NCI-H2196 treated with DMSO at 0.1 percent for 48 hours (cell line): ENCODE measurements at regions not wholly inside any gene's neighbourhood (a gene's known extent, or its start where the extent isn't known, plus 50 kb on each side); places are given as distances from the start of the nearest gene placed in this dataset.
A peak's percentile ranks its signal among the peaks of the same experiment; 100 is the strongest.
"Not testable (repeated sequence)": the region's sequence is repeated elsewhere in the genome, so short reads cannot be mapped to it uniquely, and the experiment has no call there.

Source experiments
- DNase-seq: peaks from one replicate; lab custom pipeline; 2025; ENCODE audit not compliant: unreplicated experiment; lab: John Stamatoyannopoulos, UW

DNA sequence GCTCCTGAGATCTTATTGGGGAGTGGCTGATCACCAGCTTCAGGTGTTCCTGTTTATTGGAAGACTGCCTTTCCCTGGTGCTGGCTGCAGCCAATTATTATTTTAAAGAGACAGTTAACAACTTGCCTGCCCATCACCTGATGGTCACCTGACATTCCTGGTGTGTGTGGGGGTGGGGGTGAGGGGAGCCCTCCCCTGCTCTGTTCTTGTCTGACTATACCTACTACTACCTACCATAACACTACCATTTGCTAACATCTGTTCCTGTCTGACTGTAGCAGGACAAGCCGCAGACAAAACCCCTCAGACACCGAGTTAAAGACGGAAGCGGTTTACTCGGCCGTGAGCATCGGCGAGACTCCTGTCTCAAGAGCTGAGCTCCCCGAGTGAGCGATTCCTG is 54.9 kb upstream of the NBPF3 start:
- DNase-seq, result no peak

DNA sequence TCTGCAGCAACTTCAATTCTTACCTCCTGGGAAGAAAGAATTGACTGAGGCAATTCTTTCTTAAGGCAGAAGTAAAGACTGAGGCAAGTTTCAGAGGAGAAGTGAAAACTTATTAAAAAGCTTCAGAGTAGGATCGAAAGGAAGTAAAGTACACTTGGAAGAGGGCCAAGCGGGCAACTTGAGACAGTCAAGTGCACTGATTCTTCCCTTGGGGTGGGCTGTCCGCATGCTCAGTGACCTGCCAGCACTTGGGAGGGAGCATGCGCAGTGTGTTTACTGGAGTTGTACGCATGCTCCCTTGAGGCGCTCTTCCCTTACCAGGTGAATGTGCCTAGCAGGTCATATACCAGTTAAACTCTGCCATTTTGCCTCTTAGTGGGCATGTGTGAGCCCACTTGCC is 55.3 kb upstream of the NBPF3 start:
- no peak for DNase-seq

DNA sequence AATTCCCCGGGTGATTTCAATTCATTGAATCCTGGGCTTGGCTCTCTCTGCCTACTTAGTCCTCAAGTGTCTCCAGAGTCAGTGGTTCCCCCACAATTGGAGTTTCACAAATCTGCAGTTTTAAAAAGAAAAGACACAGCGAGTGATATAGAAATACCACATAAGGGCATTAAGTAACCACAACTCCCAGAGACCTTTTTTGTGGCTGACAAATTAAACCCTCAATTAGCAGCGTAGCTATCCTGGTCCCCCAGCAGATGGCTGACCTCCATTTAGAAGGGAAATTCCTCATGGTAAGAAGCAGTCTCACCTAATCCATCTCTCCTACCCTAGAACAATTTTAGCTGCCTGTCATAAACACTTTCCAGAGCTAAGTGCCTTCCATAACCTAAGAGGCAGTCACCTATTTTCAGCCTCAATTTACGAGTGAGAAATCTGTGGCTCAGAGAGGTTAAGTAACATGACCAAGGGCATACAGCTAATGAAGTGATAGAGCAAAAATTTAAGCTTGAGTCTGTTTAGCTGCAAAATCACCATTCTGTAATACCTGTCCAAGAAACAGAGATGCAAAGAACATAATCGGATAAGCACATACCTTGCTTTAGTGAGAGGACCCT is 56.0 kb upstream of the NBPF3 start:
- no peak for DNase-seq

DNA sequence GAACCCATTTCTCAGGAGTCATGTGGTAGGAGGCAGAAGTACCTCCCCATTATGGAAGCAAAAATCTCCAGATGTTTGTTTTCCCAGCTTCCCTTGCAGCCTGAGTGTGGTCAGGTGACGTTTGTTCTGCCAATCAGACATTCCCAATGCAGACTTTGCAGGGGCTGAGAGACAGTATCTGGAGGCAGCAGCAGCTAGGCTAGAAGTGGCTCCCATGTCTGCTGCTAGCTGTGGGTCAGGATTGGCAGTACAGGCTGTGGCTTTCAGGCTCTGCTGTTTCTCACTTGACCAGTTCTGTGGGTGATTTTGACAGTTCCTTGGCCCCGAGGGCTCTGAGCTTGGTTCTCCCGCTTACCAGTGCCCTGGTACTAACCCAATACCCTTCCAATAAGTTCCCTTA is 58.6 kb upstream of the NBPF3 start:
- DNase-seq, result no peak

DNA sequence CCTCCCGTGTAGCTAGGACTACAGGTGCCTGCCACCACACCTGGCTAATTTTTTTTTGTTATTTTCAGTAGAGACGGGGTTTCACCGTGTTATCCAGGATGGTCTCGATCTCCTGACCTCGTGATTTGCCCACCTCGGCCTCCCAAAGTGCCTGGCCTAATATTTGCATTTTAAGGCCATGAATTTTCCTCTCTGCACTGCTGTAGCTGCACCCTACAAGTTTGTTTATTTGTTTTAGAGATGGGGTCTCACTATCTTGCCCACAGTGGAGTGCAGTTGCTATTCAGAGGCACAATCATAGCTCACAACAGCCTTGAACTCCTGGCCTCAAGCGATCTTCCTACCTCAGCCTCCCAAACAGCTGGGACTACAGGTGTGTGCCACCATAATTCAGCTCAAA is 59.8 kb upstream of the NBPF3 start:
- not testable (repeated sequence) for DNase-seq

DNA sequence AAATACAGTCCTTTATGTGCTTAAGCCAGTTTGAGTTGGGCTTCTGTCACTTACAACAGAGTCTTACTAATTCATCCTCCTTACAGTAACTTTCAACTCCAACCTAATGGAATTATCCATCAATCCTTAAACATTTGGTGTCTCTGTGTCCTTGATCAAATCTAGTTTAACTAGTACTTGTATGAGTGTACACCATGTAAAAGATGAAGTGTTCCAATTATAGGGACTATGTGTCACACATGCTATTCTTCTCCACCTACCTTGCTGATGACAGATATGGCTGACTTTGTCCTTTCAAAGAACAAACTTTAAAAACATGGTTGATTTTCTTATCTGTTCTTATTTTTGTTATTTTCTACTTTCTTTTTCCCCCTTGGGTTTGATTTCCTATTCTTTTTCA is 60.4 kb upstream of the NBPF3 start:
- DNase-seq, result no peak

DNA sequence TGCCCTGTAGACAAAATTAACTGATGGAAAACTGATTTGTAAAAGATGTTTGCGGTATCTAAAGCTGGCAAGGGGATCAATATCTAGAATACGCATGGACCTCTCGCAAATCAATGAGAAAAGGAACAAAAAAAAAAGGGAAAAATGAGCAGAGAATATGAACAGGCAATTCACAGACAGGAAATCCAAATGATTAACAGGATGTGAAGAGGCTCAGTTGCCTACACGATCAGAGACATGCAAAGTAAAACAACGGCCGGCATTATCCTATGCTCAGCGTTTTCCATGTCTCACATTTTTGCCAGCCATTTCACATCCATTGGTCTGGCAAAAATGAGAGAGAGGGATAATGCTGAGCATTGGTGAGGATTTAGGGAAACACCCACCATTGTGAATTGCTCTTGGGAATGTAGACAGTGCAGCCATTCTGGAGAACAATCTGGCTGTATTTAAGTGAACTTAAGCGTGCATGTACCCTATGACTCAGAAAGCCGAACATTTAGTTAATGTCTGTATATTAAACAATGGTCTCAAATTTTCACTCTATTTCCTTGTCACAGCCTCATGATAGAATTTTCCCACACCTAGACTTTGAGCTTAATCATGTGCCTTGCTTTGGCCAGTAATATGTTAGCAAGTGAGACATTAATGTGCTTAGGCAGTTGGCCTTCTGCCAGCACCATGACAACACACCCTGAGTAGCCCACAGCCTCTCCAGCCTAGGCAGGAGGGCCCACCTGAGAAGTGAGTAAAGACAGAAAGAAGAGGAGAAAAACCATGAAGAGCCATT is 61.0 kb upstream of the NBPF3 start:
- no peak for DNase-seq

DNA sequence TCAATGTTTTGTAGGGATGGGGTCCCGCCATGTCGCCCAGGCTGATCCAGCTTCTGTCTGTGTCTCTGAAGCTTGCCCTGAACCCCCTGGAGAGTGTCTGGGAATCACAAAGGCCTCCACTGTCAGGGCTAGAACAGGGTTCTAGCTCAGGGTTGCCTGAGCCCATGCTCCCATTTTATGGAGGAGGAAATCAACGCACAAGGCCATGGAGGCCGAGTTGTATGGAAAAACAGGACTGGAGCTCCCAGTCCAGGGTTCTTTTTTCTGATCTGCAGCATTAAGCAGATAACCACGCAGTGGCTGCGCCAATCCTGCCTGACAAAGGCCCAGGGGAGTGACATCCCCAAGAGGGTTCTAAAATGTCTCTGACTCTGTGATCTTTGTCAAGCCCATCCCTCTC is 67.6 kb upstream of the NBPF3 start:
- DNase-seq, result no peak

DNA sequence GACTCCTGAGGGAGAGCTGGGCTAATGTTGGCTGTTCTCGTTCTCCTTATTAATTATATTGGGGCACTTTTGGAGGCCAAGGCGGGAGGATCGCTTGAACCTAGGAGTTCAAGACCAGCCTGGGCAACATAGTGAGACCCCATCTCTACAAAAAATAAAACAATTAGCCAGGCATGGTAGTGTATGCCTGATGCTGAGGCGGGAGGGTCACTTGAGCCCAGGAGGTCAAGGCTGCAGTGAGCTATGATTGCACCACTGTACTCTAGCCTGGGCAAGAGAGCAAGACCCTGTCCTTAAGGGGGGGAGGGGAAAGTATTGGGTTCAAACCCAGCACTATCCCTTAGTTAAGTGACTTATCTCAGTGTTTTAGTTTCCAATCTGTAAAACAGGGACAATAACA is 70.0 kb upstream of the NBPF3 start:
- no peak for DNase-seq

DNA sequence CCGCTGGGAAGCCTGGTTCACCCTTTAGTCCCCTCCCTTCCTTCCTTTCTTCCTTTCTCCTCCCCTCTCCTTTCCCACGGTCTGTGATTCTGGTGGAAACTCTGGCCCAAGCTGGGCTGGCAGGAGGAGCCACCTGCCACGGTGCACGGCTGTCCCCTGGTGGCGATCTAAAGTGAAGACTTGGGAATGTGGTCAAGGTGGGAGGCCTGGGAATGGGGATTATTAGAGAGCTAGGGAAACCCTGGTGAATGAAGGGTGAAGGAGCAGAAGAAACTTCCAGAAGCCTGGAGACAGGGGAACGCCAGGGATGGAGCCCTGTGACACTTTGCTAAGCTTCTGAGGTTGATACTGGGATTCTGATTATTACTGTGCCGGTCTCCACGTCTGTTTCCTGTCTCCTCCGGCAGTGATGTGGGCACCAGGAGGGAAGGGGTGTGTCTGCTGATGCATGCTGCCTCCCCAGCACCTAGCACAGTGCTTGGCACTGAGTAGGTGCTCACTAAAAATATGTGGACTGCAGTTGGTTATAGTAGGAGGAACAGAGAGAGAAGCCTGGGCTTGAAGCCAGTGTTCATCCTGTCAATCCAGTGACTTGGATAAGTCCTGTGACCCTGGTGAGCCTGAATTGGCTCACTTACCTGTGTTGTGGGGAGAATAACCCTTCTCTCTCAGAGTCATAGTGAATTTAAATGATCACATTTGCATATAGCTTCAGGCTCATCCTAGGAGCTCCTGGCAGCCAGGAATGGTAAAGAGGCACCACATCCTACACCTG is 71.2 kb upstream of the NBPF3 start:
- peak; percentile 73 for DNase-seq

DNA sequence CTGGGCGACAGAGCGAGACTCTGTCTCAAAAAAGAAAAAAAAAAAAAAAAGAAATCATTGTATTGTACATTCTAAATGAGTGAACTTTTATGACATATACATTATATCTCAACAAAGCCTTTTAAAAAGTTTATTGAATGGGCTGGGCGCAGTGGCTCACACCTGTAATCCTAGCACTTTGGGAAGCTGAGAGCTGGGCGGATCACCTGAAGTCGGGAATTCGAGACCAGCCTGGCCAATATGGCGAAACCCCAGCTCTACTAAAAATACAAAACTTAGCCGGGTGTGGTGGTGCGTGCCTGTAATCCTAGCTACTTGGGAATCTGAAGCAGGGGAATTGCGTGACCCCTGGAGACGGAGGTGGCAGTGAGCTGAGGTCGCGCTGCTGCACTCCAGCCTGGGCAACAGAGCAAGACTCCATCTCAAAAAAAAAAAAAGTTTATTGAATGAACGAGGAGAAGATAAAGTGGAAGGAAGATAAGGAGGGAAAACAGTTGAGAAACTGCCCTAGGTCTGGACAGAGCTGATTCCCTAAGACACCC is 71.9 kb upstream of the NBPF3 start:
- not testable (repeated sequence) for DNase-seq

DNA sequence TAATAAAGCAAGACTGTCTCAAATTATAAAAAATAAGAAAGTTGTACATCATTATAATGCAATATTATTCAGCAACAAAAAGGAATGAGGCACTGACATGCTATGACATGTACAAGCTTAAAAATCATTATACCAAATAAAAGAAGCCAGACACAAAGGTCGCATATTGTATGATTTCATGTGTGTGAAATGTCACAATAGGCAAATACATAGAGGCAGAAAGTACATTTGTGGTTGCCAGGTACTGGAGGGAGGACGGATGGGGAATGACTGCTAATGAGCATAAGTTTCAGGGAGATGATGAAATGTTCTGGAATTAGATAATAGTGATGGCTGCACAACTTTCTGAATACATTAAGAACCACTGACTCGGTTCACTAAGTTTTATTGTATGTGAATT is 73.6 kb upstream of the NBPF3 start:
- DNase-seq, result no peak

DNA sequence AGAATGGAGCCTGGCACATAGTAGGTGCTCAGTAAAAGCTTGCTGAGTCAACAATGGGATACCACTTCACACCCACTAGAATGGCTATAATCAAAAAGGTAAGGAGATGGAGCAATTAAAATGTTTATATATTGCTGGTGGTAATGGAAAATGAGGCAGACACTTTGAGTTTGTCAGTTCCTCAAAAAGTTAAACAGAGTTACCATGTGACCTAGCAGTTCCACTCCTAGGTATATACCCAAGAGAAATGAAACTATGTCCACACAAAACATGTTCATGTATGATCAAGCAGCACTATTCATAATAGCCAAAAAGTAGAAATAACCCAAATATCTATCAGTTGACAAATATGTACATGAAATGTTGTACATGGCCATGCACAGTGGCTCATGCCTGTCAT is 74.8 kb upstream of the ECE1 start:
- no peak for DNase-seq

DNA sequence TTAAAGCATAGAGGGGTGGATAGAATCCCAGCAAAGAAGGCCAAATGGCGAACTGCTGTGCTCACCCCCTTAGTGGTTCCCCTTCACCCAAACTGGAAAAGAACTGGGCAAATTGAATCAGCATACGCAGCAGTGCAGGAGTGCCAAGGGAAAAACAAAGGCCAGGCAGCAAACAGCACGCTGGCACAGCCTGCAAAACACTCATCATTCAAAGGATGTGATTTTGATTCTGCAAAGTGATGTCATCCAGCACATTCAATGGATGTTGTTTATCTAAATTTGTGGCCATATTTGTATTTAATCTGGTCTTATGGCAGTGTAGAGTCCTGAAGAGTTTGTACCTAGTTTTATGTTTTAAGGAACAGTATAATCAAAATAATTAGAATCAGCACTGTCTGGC is 71.8 kb upstream of the ECE1 start:
- no peak for DNase-seq

DNA sequence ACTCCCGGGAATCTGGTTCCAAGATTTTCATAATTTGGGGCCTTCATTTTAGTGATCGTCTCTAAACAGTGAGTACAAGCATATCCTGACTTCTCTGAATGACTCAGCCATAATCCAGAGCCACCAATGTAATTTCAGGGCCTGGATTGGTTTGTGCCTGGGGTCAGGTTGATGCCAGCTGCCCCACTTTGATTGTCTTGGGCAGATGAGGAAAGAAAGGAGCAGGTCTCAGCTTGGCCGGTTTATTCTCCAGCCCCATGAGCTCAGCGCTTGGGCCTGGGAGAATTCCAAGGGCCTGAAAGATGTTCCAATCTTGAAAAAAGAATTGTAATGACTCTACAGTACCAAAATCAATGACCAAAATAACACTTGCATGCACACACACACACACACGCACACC is 71.2 kb upstream of the ECE1 start:
- no peak for DNase-seq

DNA sequence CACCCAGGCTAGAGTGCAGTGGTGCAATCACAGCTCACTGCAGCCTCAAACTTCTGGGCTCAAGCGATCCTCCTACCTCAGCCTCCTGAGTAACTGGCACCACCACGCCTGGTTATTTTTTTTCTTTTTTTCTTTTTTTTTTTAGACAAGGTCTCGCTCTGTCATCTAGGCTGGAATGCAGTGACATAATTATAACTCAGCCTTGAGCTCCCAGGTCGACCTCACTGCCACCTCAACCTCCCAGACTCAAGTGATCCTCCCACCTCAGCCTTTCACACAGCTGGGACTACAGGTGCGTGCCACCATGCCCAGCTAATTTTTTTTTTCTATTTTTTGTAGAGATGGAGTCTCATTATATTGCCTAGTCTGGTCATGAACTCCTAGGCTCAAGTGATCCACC is 66.9 kb upstream of the ECE1 start:
- no peak for DNase-seq

DNA sequence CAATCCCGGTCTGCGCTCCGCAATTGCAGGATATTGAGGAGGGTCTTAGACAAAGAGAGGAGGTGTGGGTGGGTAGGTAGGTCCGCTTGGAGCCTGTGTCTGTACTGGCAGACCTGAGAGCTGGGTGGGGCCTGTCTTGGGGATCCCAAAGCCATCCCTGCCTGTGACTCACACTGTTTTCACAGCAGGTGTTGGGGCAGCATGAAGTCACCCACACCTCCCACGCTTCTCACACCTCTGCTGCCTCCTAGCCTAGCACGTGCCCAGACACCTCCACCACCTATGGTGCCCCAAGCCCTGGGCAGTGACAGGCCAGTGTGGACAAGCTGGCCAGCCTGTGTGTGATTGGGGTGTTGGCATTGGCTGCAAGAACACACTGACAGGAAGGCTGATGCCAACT is 65.7 kb upstream of the ECE1 start:
- DNase-seq, result no peak

DNA sequence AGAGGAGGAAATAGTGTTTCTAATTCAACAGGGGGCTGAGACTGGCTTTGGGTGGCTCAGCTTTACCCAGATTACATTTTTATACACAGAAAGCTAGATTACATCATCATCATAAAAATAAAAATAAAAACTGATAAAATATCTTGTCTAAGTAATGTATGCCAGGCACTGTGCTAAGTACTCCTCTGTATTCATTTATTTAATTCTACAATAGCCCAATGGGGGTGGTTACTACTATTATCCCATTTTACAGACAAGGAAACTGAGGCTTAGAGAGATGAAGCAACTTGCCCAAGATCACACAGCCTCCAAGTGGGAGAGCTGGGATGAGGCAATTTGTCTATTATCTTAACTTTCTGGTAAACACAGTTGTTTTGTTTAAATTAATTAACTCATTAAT is 62.3 kb upstream of the ECE1 start:
- no peak for DNase-seq

DNA sequence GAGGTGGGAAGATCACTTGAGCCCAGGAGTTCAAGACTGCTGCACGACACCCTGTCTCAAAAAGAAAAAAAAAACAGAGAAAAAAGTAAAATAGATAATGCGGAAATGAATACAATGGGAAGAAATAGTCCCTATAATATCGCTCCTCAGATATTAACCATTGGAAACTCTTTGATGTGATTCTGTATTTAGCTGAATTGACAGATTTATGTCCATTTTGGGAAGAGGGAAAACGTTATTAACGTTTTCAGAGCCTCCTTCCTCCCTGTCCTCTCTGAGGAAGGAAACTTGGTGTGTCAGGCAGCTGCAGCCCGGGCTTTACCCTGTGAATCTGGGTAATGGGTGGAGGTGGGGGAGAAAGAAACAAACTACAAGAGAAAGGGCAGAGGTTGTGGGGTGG is 61.6 kb upstream of the ECE1 start:
- no peak for DNase-seq

DNA sequence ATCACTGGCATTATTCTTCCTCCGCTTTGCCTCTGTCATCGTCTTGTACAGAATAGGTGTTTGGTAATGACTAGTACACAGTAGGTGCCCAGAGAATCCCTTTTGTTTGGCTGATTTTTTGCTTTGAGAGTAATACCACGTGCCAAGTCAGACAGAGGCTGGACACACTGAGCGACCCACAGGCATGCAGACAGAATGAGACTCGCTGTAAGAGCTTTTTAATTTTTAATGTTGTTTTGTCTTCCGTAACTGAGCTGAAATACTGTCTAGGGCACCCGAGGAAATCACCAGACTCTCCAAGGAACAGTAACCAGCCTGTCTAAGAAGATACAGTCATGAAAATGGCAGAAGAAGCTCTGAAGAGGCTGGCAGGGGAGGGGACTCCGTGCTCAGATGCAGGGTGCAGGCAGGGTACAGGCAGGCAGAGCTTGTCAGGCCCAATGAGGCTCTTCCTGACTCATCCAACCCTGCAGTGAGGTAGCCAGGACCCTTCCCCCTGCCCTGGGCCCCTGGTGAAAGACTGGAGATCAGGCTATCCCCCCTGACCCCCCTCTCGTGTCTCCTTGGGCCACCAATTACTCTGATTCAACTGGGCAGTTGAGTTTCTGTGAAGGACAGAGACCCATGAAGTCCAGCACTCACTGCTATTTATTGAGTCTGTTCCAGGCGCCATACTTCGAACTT is 60.1 kb upstream of the ECE1 start:
- no peak for DNase-seq

DNA sequence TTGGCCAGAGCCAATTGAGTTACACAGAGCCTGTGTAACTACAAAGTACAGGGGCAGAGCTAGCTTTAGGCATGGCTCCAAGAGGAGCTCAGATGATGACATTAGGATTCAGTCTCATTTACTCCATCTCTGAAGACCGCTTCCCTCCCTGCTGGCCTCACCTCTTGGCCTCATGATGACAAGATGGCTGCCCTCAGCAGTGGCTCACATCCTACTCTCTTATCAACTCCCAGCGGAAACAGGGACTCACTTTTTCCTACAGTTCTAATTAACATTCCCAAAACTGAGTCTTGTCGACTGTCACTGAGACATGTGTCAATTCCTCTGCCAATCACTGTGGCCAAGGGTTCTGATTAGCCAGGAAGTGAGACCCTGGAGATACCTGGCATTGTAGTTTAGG is 59.4 kb upstream of the ECE1 start:
- DNase-seq, result no peak
